Motor neuron (in vitro differentiated cells): ENCODE measurements at regions not wholly inside any gene's neighbourhood (a gene's known extent, or its start where the extent isn't known, plus 50 kb on each side); places are given as distances from the start of the nearest gene placed in this dataset.
"Not testable (repeated sequence)": the region's sequence is repeated elsewhere in the genome, so short reads cannot be mapped to it uniquely, and the experiment has no call there.

Source experiments
- ATAC-seq, 8 experiments: fragments of 200-7000 bp; cut with Tn5 transposase; replicated peaks in 6 of 8; 2 replicates each; pipeline ENCODE4 v1.8.0; 2021; ENCODE audit warnings: mild to moderate bottlenecking in 8 of 8, moderate library complexity in 8 of 8
- H3K27ac ChIP-seq, 2 donors: fragments of 250-450 bp; sonication (Bioruptor Pico); 2 replicates each; pipeline ENCODE4 v1.9.0; 2021; ENCODE audit warnings: antibody characterized with exemption in 2 of 2, mild to moderate bottlenecking in 2 of 2, moderate library complexity in 1 of 2
- H3K4me1 ChIP-seq, 2 donors: fragments of 250-450 bp; sonication (Bioruptor Pico); replicated peaks in 1 of 2; 2 replicates each; pipeline ENCODE4 v1.6.1; 2021; ENCODE audit warnings: antibody characterized with exemption in 2 of 2, mild to moderate bottlenecking in 2 of 2, moderate library complexity in 1 of 2
- H3K4me3 ChIP-seq, 5 donors: fragments of 250-450 bp; sonication (Bioruptor Pico); 2 replicates each; pipeline ENCODE4 v1.9.0; 2021; ENCODE audit warnings: antibody characterized with exemption in 5 of 5, mild to moderate bottlenecking in 5 of 5, moderate library complexity in 4 of 5
- WGBS, 10 experiments: fragments of 450-650 bp; shearing (Covaris generic); methylation state at CpG; one replicate each; pipeline ENCODE4 v1.0.0; 2022; 5-methylcytosine and 5-hydroxymethylcytosine counted together
- in situ Hi-C, 9 experiments: fragments of 400-800 bp; cut with MboI; loops; one replicate each; pipeline ENCODE4 v1.15.0; 2021; ENCODE audit warnings: low sequenced_read_pairs in 9 of 9, low pct_unique_long_range_greater_than_20kb in 2 of 9; ENCODE audit not compliant: unreplicated experiment in 9 of 9

- in situ Hi-C loops = loop anchor here in 1 of 9 experiments (25.0 kb wide), 1 partner anchor 102 kb away; no protein-coding TSS in a partner anchor
- WGBS, 10 experiments = 40 to 100% (median 78%) methylated on average over 1 to 3 of the region's 3 CpGs; no CpG with 5 or more reads in 3 of the 10 experiments
- no peak for ATAC-seq
- Histone ChIP-seq H3K27ac (no peak overlapping the region), H3K4me3 (no peak overlapping the region), H3K4me1 (no peaks in the 10 kb centered on the region)
Observed at GRCh38 chr12:92389466-92389865, 243.8 kb upstream of the BTG1 start.

- H3K4me1 ChIP-seq = no peaks in the 10 kb centered on the region
- H3K4me3 ChIP-seq = no peak overlapping the region
- in situ Hi-C loops = loop anchor here in 1 of 9 experiments (25.0 kb wide), 1 partner anchor 98 kb away; no protein-coding TSS in a partner anchor
- no peak for ATAC-seq
- H3K27ac ChIP-seq = no peak overlapping the region
- 60 to 100% (median 95%) methylated on average over 1 to 2 of the region's 2 CpGs for WGBS, 10 experiments
Observed at GRCh38 chr12:92385296-92385695, 239.7 kb upstream of the BTG1 start.

GRCh38 chr12:92384571-92384970, 238.9 kb upstream of the BTG1 start:
- ATAC-seq = no peak
- H3K4me1 ChIP-seq = no peaks in the 10 kb centered on the region
- 45 to 95% (median 73%) methylated on average over 1 to 3 of the region's 3 CpGs for WGBS, 10 experiments
- in situ Hi-C loops = loop anchor here in 1 of 9 experiments (25.0 kb wide), 1 partner anchor 97 kb away; no protein-coding TSS in a partner anchor
- H3K4me3 ChIP-seq = no peak overlapping the region
- H3K27ac ChIP-seq = no peak overlapping the region

GRCh38 chr12:92382383-92382878, 236.8 kb upstream of the BTG1 start:
- 57 to 100% (median 97%) methylated on average over 1 to 3 of the region's 3 CpGs; no CpG with 5 or more reads in 1 of the 10 experiments for WGBS, 10 experiments
- Histone ChIP-seq H3K27ac (no peak overlapping the region), H3K4me1 (no peaks in the 10 kb centered on the region), H3K4me3 (no peak overlapping the region)
- in situ Hi-C loops = loop anchor here in 1 of 9 experiments (25.0 kb wide), 1 partner anchor 95 kb away; no protein-coding TSS in a partner anchor
- ATAC-seq = no peak

GRCh38 chr12:92381856-92382255, 236.2 kb upstream of the BTG1 start:
- in situ Hi-C loops = loop anchor here in 1 of 9 experiments (25.0 kb wide), 1 partner anchor 95 kb away; no protein-coding TSS in a partner anchor
- no peaks in the 10 kb centered on the region for H3K4me1 ChIP-seq
- no peak for ATAC-seq
- H3K4me3 ChIP-seq = no peak overlapping the region
- H3K27ac ChIP-seq = no peak overlapping the region

- Histone ChIP-seq H3K4me1 (no peaks in the 10 kb centered on the region), H3K27ac (no peak overlapping the region), H3K4me3 (no peak overlapping the region)
- in situ Hi-C loops = loop anchor here in 1 of 9 experiments (25.0 kb wide), 1 partner anchor 92 kb away; no protein-coding TSS in a partner anchor
- 50 to 83% (median 75%) methylated on average over 2 to 4 of the region's 4 CpGs; no CpG with 5 or more reads in 3 of the 10 experiments for WGBS, 10 experiments
- no peak for ATAC-seq
Observed at GRCh38 chr12:92378682-92379479, 233.2 kb upstream of the BTG1 start.

GRCh38 chr12:92375504-92375903, 229.9 kb upstream of the BTG1 start:
- H3K4me3 ChIP-seq, H3K27ac ChIP-seq, H3K4me1 ChIP-seq, ATAC-seq: not testable (repeated sequence)
- 90 to 100% (median 100%) methylated on average over 1 to 2 of the region's 3 CpGs; no CpG with 5 or more reads in 7 of the 10 experiments for WGBS, 10 experiments
- in situ Hi-C loops = loop anchor here in 1 of 9 experiments (25.0 kb wide), 1 partner anchor 88 kb away; no protein-coding TSS in a partner anchor

GRCh38 chr12:92370828-92371227, 225.2 kb upstream of the BTG1 start:
- no peak for ATAC-seq
- Histone ChIP-seq H3K27ac (no peak overlapping the region), H3K4me3 (no peak overlapping the region), H3K4me1 (peaks cover 0 to 1% of the 10 kb centered on the region in 2 donors)
- in situ Hi-C loops = no loop called here

GRCh38 chr12:92369636-92370035, 224.0 kb upstream of the BTG1 start:
- H3K27ac ChIP-seq = no peak overlapping the region
- 0 to 100% (median 83%) methylated on average over 1 to 2 of the region's 2 CpGs for WGBS, 10 experiments
- peak in 3 of 8 experiments; percentile 60 to 97 (median 97) for ATAC-seq
- in situ Hi-C loops = no loop called here
- no peak overlapping the region for H3K4me3 ChIP-seq
- H3K4me1 ChIP-seq = peaks cover 0 to 3% of the 10 kb centered on the region in 2 donors

- H3K27ac ChIP-seq = no peak overlapping the region
- peaks cover 0 to 3% of the 10 kb centered on the region in 2 donors for H3K4me1 ChIP-seq
- WGBS, 10 experiments = 80 to 96% (median 94%) methylated on average over 2 to 3 of the region's 3 CpGs; no CpG with 5 or more reads in 3 of the 10 experiments
- ATAC-seq = no peak
- H3K4me3 ChIP-seq = no peak overlapping the region
- in situ Hi-C loops = no loop called here
Observed at GRCh38 chr12:92369056-92369455, 223.4 kb upstream of the BTG1 start.

- no peak overlapping the region for H3K27ac ChIP-seq
- H3K4me1 ChIP-seq = peaks cover 16 to 28% of the 10 kb centered on the region in 2 donors
- H3K4me3 ChIP-seq = no peak overlapping the region
- no peak for ATAC-seq
- WGBS, 10 experiments = 75 to 100% (median 100%) methylated on average over 1 to 2 of the region's 2 CpGs; no CpG with 5 or more reads in 1 of the 10 experiments
- in situ Hi-C loops = no loop called here
Observed at GRCh38 chr12:92365836-92366235, 220.2 kb upstream of the BTG1 start.

- Histone ChIP-seq H3K4me3 (no peak overlapping the region), H3K4me1 (peaks cover 16 to 28% of the 10 kb centered on the region in 2 donors), H3K27ac (no peak overlapping the region)
- in situ Hi-C loops = no loop called here
- no peak for ATAC-seq
- WGBS, 10 experiments = 100% methylated on average over 1 of the region's 1 CpG; no CpG with 5 or more reads in 3 of the 10 experiments
Observed at GRCh38 chr12:92365333-92365732, 219.7 kb upstream of the BTG1 start.

- ATAC-seq = peak; percentile 19 to 89 (median 42)
- H3K4me3 ChIP-seq = no peak overlapping the region
- H3K4me1 ChIP-seq = peaks cover 16 to 28% of the 10 kb centered on the region in 2 donors
- in situ Hi-C loops = no loop called here
- H3K27ac ChIP-seq = no peak overlapping the region
- 8 to 100% (median 66%) methylated on average over 1 to 9 of the region's 11 CpGs for WGBS, 10 experiments
Observed at GRCh38 chr12:92363295-92364146, 217.9 kb upstream of the BTG1 start.
